ENCODE measurements at regions not wholly inside any gene's neighbourhood (a gene's known extent, or its start where the extent isn't known, plus 50 kb on each side); places are given as distances from the start of the nearest gene placed in this dataset.

- ATAC-seq, result no peak
- Histone ChIP-seq H3K36me3 (ENCODE audit: insufficient read depth) (no peaks in the 10 kb centered on the region), H3K27ac (ENCODE audit: low read depth) (no peak overlapping the region), H3K4me1 (ENCODE audit: insufficient read depth) (no peaks in the 10 kb centered on the region), H3K79me2 (replicated peaks; ENCODE audit: insufficient read depth) (no peaks in the 10 kb centered on the region), H3K27me3 (ENCODE audit: insufficient read depth) (no peaks in the 10 kb centered on the region), H3F3A (replicated peaks; ENCODE audit: low read depth) (no peaks in the 10 kb centered on the region), H4K20me1 (replicated peaks; ENCODE audit: insufficient read depth) (no peaks in the 10 kb centered on the region), H3K9me2 (ENCODE audit: insufficient read depth) (no peaks in the 10 kb centered on the region), H3K4me2 (no peak overlapping the region), H2AFZ (no peak overlapping the region), H3K4me3 (no peak overlapping the region)
- no peak for DNase-seq (ENCODE audit: low spot score)
- no peak for TF ChIP-seq JUNB (IDR thresholded peaks at IDR 0.05; ENCODE audit: unreplicated experiment)
- no peak for TF ChIP-seq CTCF (conservative IDR thresholded peaks at IDR 0.05; ENCODE audit: low read depth in 2 of 2)
- no peak for TF ChIP-seq STAT1 (IDR thresholded peaks at IDR 0.05; ENCODE audit: unreplicated experiment)
- TF ChIP-seq EZH2phosphoT487 (IDR thresholded peaks at IDR 0.05; ENCODE audit: unreplicated experiment), result no peak
- no peak for TF ChIP-seq EZH2 (IDR thresholded peaks at IDR 0.05; ENCODE audit: low read depth, unreplicated experiment)
- TF ChIP-seq NANOG (IDR thresholded peaks at IDR 0.05; ENCODE audit: borderline replicate concordance), result no peak
- no peak for TF ChIP-seq ZNF114 (CRISPR knock-in tag; IDR thresholded peaks at IDR 0.05)
- no peak for TF ChIP-seq CREB1 (CRISPR knock-in tag; IDR thresholded peaks at IDR 0.05; ENCODE audit: low read depth)
- TF ChIP-seq POLR2AphosphoS5 (IDR thresholded peaks at IDR 0.05; ENCODE audit: low read depth), result no peak
- no peak for TF ChIP-seq ETS1 (IDR thresholded peaks at IDR 0.05)
- TF ChIP-seq, protein P1, sequence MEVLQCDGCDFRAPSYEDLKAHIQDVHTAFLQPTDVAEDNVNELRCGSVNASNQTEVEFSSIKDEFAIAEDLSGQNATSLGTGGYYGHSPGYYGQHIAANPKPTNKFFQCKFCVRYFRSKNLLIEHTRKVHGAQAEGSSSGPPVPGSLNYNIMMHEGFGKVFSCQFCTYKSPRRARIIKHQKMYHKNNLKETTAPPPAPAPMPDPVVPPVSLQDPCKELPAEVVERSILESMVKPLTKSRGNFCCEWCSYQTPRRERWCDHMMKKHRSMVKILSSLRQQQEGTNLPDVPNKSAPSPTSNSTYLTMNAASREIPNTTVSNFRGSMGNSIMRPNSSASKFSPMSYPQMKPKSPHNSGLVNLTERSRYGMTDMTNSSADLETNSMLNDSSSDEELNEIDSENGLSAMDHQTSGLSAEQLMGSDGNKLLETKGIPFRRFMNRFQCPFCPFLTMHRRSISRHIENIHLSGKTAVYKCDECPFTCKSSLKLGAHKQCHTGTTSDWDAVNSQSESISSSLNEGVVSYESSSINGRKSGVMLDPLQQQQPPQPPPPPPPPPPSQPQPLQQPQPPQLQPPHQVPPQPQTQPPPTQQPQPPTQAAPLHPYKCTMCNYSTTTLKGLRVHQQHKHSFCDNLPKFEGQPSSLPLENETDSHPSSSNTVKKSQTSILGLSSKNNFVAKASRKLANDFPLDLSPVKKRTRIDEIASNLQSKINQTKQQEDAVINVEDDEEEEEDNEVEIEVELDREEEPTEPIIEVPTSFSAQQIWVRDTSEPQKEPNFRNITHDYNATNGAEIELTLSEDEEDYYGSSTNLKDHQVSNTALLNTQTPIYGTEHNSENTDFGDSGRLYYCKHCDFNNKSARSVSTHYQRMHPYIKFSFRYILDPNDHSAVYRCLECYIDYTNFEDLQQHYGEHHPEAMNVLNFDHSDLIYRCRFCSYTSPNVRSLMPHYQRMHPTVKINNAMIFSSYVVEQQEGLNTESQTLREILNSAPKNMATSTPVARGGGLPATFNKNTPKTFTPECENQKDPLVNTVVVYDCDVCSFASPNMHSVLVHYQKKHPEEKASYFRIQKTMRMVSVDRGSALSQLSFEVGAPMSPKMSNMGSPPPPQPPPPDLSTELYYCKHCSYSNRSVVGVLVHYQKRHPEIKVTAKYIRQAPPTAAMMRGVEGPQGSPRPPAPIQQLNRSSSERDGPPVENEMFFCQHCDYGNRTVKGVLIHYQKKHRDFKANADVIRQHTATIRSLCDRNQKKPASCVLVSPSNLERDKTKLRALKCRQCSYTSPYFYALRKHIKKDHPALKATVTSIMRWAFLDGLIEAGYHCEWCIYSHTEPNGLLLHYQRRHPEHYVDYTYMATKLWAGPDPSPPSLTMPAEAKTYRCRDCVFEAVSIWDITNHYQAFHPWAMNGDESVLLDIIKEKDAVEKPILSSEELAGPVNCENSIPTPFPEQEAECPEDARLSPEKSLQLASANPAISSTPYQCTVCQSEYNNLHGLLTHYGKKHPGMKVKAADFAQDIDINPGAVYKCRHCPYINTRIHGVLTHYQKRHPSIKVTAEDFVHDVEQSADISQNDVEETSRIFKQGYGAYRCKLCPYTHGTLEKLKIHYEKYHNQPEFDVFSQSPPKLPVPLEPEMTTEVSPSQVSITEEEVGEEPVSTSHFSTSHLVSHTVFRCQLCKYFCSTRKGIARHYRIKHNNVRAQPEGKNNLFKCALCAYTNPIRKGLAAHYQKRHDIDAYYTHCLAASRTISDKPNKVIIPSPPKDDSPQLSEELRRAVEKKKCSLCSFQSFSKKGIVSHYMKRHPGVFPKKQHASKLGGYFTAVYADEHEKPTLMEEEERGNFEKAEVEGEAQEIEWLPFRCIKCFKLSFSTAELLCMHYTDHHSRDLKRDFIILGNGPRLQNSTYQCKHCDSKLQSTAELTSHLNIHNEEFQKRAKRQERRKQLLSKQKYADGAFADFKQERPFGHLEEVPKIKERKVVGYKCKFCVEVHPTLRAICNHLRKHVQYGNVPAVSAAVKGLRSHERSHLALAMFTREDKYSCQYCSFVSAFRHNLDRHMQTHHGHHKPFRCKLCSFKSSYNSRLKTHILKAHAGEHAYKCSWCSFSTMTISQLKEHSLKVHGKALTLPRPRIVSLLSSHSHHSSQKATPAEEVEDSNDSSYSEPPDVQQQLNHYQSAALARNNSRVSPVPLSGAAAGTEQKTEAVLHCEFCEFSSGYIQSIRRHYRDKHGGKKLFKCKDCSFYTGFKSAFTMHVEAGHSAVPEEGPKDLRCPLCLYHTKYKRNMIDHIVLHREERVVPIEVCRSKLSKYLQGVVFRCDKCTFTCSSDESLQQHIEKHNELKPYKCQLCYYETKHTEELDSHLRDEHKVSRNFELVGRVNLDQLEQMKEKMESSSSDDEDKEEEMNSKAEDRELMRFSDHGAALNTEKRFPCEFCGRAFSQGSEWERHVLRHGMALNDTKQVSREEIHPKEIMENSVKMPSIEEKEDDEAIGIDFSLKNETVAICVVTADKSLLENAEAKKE (CRISPR knock-in tag; IDR thresholded peaks at IDR 0.05), result no peak
- no peak for TF ChIP-seq ZNF331 (CRISPR knock-in tag; IDR thresholded peaks at IDR 0.05; ENCODE audit: low read depth)
- Mint-ChIP-seq H3K27me3 (ENCODE audit: insufficient read depth, low read depth, poor library complexity) (no peaks in the 10 kb centered on the region), H3K9me3 (no peaks in the 10 kb centered on the region), H3K27ac (no peak overlapping the region), H3K4me3 (no peak overlapping the region), H3K36me3 (ENCODE audit: low read depth) (no peaks in the 10 kb centered on the region), H3K4me1 (no peaks in the 10 kb centered on the region)
Measured at GRCh38 chr7:118368958-118369357, 144.5 kb downstream of the ANKRD7 start.

Data from GM23338 (cell line).